Body of pancreas (tissue), 4 donors: ENCODE measurements at regions not wholly inside any gene's neighbourhood (a gene's known extent, or its start where the extent isn't known, plus 50 kb on each side); places are given as distances from the start of the nearest gene placed in this dataset.

Source experiments
- CTCF ChIP-seq, 7 experiments: fragments of 450-650 bp in 4 of 7; fragments of 200-600 bp in 3 of 7; sonication (generic) in 3 of 7; IDR thresholded peaks; one replicate each; pipeline ENCODE4 v1.5.1; 2016 to 2019; ENCODE audit warnings: antibody characterized with exemption in 7 of 7
- POLR2A ChIP-seq, 3 donors: fragments of 450-650 bp; IDR thresholded peaks; one replicate each; pipeline ENCODE4 v1.6.1; 2016; ENCODE audit warnings: antibody characterized with exemption in 3 of 3, mild to moderate bottlenecking in 2 of 3

GRCh38 chr5:120361941-120362340 is 102.2 kb upstream of the PRR16 start:
- TF ChIP-seq CTCF (IDR thresholded peaks at IDR 0.05) = no peak
- no peak for TF ChIP-seq POLR2A (IDR thresholded peaks at IDR 0.05)
